Daoy (cell line): ENCODE measurements at regions not wholly inside any gene's neighbourhood (a gene's known extent, or its start where the extent isn't known, plus 50 kb on each side); places are given as distances from the start of the nearest gene placed in this dataset.
"Not testable (repeated sequence)": the region's sequence is repeated elsewhere in the genome, so short reads cannot be mapped to it uniquely, and the experiment has no call there.

Experiments
- DNase-seq: peaks from one replicate; pipeline ENCODE4 v3.0.0-alpha.2; 2015; ENCODE audit warnings: low read depth

DNA sequence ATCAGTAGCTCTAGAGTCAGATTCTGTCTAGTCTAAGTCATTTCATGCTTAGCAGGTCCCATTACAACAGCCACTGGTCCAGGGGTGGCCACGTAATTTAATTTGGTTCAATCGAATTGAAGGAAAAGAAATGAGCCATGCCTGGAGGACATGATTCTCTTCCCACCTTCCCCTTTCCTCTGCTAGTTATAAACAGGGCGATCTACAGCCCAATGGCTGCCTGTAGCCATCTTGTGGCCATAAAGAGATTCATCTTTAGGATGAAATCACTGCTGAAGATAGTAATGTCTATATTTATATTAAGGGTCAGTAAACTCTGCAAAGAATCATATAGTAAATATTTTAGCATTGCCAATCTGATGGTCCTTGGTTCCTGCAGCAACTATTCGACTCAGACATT is 107.4 kb downstream of the SPDYE17 start:
- DNase-seq: not testable (repeated sequence)

DNA sequence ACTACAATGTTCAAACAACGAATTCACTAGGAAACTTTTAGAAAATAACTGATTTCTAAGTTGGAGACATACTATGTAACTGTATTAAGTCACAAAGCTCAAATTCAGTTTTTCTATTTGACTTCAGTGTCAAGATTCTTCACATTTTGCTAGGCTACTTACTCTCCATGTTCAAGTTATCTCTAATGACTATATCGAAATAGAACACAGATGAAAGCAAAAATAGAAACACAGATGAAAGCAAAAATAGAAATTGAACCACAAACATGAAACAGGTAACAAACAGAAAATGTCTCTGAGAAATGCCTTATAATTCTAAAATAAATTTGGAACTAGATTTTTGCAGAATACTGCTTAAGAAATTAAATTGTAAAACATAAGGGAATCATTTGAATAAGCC is 113.5 kb downstream of the SPDYE17 start:
- DNase-seq: not testable (repeated sequence)

DNA sequence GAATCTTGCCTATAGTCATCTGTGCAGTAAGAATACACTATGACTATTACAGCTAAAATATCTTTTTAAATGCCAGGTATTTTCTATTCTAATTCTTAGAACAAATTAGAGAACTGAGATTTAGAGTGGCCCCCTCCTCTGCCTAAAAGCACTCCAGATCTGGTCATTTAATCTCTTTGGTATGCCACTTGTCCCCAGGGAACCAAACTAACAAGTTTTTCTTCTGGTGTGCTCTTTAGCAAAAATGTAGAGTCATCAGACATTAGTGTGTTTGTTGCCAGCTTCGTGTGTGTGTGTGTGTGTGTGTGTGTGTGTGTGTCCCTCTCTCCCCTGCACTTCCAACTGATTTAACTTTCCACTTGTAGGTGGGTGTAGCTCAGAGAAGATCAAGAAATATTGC is 117.8 kb downstream of the SPDYE17 start:
- not testable (repeated sequence) for DNase-seq

DNA sequence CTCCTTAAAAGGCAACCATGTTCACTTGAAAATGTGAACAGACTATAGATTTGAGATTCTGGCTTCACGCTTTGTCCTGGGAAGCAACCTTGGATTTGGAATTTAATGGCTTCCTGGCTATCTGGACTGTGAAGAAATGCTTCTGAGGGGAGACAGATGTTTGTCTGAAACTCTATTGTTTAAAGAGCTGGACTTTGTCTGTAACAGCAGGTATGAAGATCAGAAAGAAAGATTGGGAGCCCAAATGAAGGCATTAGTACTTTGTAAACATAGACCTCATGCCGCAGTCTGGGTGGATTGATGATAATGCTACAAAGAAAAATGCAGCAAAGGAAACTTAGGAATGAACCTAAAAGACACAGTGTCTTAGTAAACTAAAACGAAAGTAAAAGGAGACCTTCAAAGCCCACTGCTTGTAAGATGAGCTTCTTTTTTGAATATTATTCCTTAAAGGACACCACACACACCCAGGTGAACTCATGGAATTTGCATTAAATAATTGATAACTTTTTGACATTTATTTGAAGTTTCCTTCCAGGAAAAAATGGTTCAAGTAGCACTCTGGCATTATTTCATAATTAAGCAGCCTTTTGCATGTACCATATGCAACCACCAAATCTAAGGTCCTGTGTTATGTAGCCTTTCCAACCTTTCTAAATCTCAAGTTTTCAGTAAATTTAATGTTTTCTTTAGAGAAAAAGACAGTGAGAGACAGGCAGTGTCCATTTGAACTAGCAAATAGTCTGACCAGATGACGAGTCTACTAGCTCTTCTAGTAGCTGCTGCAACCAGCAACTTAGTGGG is 119.9 kb downstream of the SPDYE17 start:
- DNase-seq: not testable (repeated sequence)

DNA sequence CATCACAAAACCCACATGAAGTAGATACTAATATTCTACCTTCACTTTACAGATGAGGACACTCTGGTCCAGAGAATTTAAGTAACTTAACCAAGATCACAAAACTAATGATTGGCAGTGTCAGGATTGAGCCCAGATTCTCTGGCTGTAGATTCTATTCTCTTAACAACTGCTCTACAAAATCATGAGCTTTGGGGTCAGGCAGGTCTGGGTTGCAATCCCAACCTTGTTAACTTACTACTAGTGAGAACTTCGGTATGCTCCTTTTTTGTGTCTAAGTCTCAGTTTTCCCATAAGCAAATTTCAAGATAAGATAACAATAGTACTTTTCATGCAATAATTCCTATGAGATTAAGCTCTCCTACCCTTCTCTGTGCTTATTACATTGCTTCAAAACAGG is 127.5 kb downstream of the SPDYE17 start:
- not testable (repeated sequence) for DNase-seq

DNA sequence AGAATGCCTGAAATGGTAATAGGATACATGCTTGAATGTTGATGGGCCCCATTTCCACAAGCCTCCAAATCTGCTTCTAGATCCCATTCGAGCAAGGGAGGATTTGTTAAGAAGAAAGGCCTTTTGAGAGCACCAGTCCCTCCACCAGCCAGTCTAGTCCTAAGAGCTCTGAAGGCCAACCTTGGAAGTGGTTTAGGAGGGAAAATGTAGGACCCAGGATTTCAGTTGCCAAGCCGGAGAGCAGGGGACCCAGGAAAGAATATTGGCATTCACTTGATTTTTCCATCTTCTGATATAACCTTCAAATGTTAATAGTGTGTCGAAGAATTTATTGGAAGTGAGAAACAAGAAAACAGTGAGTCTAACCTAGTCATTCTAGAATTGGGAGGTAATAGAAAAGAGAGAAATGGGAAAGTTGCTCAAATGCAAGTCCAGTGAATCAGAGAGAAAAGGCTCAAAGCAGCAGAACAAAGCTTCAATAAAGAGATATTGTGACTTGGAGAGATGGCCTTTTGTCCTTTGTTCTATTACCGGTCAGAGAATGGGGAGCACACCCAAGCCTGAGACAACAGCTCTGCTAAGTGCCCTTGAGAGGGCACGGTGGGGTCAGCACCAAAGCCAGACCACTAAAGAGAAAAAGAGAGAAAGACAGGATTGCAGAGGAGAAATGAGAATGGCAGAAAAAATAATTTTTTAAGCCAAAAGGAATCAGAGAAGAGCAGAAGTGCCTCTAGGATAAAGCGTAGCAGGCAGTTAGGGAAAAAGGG is 130.0 kb downstream of the SPDYE17 start:
- DNase-seq: not testable (repeated sequence)

DNA sequence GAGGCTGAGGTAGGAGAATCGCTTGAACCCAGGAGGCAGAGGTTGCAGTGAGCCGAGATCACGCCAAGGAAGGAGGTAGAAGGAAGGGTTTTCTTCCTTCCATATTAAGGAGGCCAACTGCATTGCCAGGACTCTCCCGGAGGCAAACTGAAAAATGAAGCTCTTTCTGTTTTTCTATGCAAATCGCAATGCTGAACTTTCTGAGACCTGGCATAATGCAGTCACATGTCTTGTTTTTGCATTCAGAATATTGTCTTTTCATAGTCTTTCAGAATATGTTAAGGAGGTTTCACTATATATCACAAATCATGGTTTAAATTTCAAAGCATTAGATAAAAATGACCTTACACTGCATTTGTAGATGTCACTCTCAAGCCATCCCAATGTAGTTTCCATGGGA is 133.4 kb downstream of the SPDYE17 start:
- not testable (repeated sequence) for DNase-seq

DNA sequence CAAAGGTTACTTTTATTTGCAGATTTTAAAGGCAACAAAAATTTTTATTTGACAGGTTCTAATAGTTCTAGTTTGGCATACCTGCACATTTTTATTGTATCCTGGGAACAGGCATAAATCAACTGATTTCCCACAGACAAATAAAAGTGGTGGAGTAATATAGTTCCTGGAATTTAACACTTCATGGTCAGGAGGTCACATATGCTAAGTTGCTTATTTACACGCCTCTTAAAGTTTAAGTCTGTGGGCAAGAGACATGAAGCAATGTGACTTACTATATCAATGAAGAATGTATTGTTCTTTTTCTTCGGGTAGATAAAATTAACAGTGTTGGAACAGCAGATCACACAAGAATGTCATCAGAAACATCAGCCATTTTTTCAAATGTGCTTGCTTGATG is 135.2 kb downstream of the SPDYE17 start:
- not testable (repeated sequence) for DNase-seq

DNA sequence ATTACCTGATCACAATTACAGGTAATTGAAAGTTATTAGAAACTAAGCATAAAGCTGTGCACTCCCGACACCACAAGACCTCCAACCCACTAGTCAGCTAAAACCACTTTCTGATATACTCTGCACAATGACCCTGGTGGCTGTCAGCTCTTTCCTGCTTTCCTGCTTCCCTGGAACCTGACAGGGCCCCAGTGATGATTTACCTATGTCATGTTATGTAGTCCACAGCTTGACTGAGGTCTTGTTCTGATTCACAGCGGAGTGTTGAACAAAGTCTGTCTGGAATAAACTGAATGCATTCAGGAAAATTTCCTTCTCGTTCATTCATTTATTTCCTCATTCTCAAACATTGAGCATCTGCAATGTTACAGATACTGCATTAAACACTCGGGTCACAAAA is 136.5 kb downstream of the SPDYE17 start:
- not testable (repeated sequence) for DNase-seq

DNA sequence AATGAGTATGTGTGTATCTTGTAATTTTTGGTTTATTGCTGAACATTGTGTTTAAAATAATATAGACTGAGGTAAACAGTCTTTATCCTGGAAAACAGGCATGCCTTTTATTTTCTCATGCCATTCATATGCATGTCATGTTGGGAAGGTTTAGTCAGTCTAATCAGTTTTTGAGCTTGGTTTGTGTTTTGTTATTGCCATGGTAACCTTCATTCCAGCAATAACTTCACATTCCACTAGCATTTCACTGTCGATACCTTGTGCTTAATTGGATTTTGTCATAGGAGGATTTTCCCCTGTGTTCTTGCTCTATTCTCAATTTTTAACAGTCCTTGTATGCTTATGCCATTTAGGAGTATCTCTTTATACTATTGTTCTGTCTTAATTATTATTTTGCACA is 140.4 kb downstream of the SPDYE17 start:
- peak; percentile 7 for DNase-seq

DNA sequence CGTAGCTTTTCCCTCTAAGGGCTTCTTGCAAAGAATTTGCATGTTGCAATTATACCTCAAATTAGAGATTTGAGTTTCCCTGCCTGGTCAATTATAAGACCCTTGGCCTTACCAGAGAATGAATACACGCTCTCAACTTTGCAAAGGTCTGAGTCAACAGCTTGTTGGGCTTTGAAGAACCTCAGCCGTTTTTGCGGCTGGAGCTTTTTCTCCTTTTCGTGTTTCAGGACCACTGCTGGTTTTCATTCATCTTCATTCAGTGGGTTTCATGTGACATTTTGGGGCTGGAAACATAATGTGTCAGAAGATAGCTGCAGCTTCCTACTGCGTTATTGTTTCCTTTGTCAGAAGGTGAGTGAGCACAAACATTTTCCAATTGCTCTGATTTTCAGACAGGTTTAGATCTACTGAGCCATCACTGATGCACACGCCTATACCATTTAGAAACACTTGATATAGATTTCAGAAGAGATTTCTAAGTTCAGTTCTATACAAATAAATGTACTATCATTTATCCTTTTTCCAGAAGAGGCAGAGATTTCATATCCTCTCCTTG is 152.3 kb downstream of the SPDYE17 start:
- not testable (repeated sequence) for DNase-seq

DNA sequence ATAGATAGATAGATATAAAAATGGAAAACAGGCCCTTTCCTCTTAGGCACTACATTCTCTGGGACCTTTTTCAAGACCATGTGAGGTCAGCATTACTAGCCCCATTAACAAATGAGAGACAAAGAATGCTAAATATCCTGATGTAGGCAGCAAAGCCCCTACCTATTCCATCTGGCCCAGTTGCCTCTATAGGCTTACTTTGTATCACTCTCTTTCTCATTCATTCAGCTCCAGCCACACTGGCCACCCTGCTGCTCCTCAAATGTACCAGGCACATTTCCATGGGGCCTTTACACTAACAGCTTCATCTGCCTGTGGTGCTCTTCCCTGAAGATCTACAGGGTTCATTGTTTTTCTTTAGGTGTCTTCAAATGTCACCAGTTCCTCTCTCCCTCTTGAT is 156.4 kb downstream of the SPDYE17 start:
- DNase-seq: not testable (repeated sequence)

DNA sequence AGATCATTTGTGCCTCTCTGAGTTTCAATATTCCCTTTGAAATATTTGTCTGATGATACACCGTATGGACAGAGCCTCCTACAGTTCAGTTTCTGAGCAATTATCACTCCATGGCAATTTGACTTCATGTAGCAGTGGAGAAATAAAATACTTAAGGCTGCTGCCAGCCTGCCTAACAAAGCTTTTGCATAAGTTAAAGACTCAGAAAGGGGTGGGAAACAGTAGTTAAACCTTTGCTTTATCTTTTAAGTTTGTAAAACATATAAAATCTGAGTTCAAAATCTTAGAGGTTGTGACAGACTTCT is 161.7 kb downstream of the SPDYE17 start:
- not testable (repeated sequence) for DNase-seq

DNA sequence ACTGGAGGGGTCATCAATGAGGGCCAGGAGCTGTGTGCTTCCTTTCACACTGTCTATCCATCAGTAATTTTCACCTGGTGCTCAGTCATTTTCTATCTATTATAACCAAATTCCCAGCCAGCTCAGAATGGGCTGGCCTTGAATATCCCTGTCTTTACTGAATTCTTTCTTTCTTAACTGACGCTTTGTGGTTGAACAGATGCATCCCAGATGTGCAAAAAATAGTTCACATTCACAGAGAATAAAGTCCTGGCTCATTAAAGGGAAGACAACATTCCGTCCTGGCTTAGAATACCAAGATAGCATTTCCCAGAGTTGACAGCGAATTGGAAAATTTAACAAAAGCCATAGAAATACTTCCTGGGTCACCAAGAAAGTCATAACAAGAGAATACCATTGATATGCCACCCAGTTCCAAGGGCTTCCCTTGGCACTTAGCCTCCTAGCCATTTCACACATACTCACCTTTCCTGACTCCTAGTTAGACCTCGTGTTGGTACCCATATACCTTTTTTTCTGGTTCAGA is 164.7 kb downstream of the SPDYE17 start:
- DNase-seq: not testable (repeated sequence)

DNA sequence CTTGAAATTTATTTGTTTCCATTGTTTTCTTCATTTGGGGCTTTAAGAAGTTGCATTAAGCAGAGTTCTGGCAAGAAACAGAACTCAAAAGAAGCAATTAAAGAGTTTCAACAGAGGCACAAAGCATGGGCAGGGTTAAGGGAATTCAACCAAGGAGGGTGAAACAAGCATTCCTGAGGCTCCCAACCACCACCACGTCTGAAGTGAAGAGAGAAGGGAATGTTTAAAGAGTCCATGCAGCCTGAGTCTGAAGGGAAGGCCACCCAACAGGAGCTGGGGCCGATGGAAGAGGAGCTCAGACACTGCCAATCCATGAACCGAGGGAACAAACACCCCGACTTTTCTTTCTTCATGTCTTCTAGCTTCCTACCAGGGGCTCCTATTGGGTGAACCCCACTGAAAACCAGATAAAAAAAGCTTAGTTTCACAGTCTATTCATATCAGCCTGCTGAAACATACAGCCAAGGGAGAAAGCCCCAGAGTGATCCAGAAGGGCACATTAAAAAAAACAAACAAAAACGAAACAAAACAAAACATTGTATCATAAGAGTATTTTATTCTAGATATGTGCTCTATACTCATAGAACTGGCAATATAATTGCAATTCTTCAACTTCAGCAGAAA is 168.9 kb downstream of the SPDYE17 start:
- not testable (repeated sequence) for DNase-seq

DNA sequence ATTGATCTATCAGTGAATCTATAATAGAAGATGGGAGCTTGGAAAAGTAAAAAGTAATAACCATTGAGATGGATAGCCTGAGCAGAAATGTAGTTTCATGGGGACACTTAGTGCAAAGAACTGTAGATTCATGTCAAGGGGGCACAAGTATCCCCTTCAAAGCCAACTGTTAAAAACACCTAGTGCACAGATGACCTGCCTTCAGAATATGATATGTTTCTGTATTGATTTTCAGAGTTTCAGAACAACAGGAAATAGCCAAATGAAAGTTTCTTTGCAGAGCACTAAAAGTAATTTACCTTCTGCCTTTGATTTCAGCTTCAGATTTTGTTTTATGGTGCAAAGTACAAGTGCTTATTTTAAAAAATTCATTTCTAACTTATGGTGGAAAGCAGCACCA is 169.9 kb downstream of the SPDYE17 start:
- not testable (repeated sequence) for DNase-seq

DNA sequence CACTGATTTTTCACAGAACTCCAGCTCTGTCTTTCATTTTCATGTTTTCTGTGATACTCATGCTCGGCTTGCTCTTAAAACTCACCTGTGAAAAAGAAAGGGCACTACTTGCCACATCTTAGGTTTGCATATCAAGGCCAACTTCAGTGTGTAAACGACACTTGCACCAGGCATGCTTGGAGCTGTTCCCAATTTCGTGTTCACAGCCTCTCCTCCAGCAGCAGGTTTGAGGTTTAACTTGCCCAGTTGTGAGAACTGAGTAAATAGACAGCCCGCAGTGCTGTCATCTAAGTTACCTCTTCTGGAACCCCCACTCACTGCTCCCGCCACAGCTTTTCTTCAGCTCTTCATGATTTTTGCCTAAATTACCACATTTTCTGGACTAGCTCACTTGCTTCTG is 172.2 kb downstream of the SPDYE17 start:
- DNase-seq: not testable (repeated sequence)

DNA sequence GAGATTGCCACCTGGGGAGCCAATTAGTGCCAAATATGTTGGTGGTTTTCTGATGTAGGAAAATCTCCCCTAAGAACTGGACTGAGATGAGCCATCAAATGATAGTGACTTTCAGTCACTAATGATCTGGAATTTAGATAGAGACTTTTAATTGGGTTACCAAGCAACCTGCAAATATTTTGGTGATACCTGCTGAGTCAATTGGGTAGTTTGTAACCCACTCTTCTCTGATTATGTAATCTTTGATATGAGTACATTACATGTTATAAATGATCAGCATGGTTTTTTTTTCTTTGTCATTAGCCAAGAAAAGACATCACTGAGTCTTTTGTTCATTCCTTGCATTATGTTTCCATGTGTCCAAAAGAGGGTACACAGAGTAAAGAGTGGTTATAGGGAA is 177.5 kb downstream of the SPDYE17 start:
- DNase-seq: not testable (repeated sequence)

DNA sequence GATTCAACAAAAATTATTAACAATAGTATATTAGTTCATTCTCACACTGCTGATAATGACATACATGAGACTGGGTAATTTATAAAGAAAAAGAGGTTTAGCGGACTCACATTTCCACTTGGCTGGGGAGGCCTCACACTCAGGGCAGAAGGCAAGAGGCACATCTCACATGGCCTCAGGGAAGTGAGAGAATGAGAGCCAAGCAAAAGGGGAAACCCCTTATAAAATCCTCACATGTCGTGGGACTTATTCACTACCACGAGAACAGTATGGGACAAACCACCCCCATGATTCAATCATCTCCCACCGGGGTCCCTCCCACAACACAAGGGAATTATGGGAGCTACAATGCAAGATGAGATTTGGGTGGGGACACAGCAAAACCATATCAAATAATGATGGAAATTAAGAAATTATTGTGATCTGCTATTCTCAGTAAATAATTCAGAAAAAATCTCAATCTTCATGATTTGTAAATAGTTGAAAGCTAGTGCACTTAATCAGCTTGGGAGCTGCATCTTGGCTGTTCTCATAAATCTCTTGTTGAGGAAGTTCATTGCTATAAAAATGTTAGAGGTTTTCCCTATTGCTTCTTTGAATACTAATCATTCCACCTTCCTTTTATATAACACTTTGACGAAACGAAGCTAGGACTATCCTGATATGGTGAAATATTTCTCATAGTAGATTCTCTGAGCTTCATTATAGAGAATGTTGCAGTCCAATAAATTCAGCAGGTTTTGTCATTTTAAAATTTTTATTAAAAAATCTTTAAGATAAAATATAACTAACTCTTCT is 179.2 kb downstream of the SPDYE17 start:
- DNase-seq: not testable (repeated sequence)

DNA sequence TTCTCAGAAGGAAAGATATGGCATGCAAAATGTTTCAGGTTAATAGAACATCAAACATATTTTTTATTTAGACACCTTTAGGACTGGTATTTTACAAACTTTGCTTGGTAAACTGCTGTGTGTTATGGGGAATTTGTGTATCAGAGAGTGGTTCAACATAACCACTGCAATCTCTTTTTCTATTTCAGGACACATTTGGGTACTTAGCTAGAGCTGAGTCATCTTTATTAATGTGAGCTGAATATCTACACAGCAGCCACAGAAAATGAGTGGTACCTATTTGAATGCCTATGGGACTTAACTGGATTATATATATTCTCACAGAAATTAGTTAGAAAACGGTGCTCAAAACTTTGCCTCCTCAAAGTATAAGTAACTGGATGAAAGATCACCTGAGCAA is 179.8 kb downstream of the SPDYE17 start:
- not testable (repeated sequence) for DNase-seq

DNA sequence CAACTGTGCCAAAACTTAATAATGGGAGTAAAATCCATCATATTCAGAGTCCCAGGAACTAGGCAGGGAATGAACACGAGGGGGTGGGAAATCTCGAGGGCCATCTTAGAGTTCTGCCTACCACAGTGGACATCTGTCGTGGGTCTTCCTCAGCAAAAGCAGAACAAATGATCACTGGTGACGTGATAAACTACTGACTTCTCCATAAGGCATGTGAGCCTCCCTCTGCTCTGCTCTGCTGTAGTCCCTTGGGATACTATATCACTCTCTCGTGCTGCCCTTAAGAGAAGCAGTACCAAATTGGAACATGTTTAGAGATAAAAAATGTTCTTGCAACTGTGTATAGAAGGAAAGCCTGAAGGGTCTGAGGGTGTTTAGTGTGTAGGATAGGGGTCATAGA is 180.5 kb downstream of the SPDYE17 start:
- not testable (repeated sequence) for DNase-seq
